Ovary (tissue), 7 donors: ENCODE measurements at regions not wholly inside any gene's neighbourhood (a gene's known extent, or its start where the extent isn't known, plus 50 kb on each side); places are given as distances from the start of the nearest gene placed in this dataset.

ENCODE experiments used
- DNase-seq, 5 donors: peaks; one replicate each; pipeline ENCODE4 v3.0.0-alpha.2; 2019 to 2020
- H3K27ac ChIP-seq, 2 donors: fragments of 200-600 bp; one replicate each; pipeline versions ENCODE4 v1.5.1 to v1.8.0; 2019 to 2022
- H3K27me3 ChIP-seq: fragments of 200-600 bp; one replicate; pipeline ENCODE4 v1.8.0; 2022
- H3K36me3 ChIP-seq: fragments of 200-600 bp; sonication (generic); one replicate; pipeline ENCODE4 v1.5.1; 2019
- H3K4me1 ChIP-seq: one replicate; pipeline ENCODE4 v1.8.1; 2013; ENCODE audit warnings: mild to moderate bottlenecking, moderate library complexity; ENCODE audit not compliant: insufficient read depth
- H3K4me3 ChIP-seq: fragments of 200-600 bp; sonication (generic); one replicate; pipeline ENCODE4 v1.5.1; 2017
- H3K9me3 ChIP-seq, 2 donors: fragments of 200-600 bp in 1 of 2; sonication (generic) in 1 of 2; one replicate each; pipeline versions ENCODE4 v1.5.1 to v1.8.1; 2013 to 2019; ENCODE audit warnings: mild to moderate bottlenecking in 1 of 2, moderate library complexity in 1 of 2
- CTCF ChIP-seq, 3 donors: fragments of 450-650 bp in 2 of 3; fragments of 200-600 bp in 1 of 3; IDR thresholded peaks; one replicate each; pipeline versions ENCODE4 v1.5.1 to v1.8.0; 2016 to 2022; ENCODE audit warnings: antibody characterized with exemption in 3 of 3, mild to moderate bottlenecking in 1 of 3
- EP300 ChIP-seq: sonication (generic); formaldehyde crosslinking; IDR thresholded peaks from one replicate; pipeline ENCODE4 v1.6.1; 2017; ENCODE audit warnings: antibody characterized with exemption
- POLR2A ChIP-seq: fragments of 450-650 bp; IDR thresholded peaks from one replicate; pipeline ENCODE4 v1.6.1; 2017; ENCODE audit warnings: antibody characterized with exemption, mild to moderate bottlenecking, moderate library complexity
- WGBS, 3 donors: extraction: QIAGEN DNeasy Blood & Tissue Kit in 1 of 3; methylation state at CpG; one replicate each; pipeline versions ENCODE4 v1.1.5 to v1.1.7; 2013 to 2017; 5-methylcytosine and 5-hydroxymethylcytosine counted together
- intact Hi-C, 4 donors: fragments of 100-400 bp; cut with DNase I; formaldehyde crosslinking; loops; one replicate each; pipeline versions ENCODE4 v1.11.0 to v1.15.1; 2022 to 2023
- donor health status: DM: no; HTN: no; CAD: no; lungs with moderate emphysema.
- donor health status: DM: no; HTN: no; CAD: no.
- donor health status: Bipolar disorder and iron deficiency.
- donor health status: DM: no; HTN: no; CAD: no.
- donor health status: DM: yes; HTN: yes; CAD: no.

DNA sequence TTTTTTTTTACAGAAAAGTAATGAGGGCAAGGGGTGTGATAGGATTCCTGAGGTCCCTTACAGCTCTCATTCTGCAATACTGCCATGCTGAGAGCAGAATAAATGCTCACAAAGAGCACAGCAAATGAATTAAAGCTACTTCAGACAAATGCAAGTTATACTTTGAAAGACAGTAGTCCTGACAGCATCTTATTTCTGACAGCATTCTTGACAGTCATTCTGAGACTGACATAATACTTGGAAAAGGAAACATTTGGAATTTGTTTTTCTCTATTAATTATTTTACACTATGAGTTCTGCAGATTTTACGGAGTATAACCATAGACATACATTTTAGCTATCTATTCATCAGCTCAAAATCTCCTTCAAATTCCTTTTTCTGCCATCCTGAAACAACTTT, 935.2 kb upstream of the FAM98A start:
- Histone ChIP-seq H3K27me3 (no peaks in the 10 kb centered on the region), H3K36me3 (no peaks in the 10 kb centered on the region), H3K4me1 (no peaks in the 10 kb centered on the region), H3K4me3 (no peak overlapping the region), H3K9me3 (no peaks in the 10 kb centered on the region), H3K27ac (no peak overlapping the region)
- intact Hi-C loops: loop anchor here in 1 of 4 donors (5.0 kb wide), 1 partner anchor 38 kb away; no protein-coding TSS in a partner anchor
- WGBS, 3 donors: 89 to 92% (median 91%) methylated on average over 1 of the region's 1 CpG
- TF ChIP-seq EP300 (no peak), CTCF (IDR thresholded peaks at IDR 0.05) (no peak), POLR2A (no peak)
- no peak for DNase-seq

GRCh38 chr2:34533585-34534183, 934.6 kb upstream of the FAM98A start:
- WGBS, 3 donors: 24 to 55% (median 44%) methylated on average over 3 of the region's 3 CpGs
- TF ChIP-seq EP300: no peak
- TF ChIP-seq CTCF (IDR thresholded peaks at IDR 0.05): no peak
- no peak for TF ChIP-seq POLR2A
- intact Hi-C loops: loop anchor here in 1 of 4 donors (5.0 kb wide), 1 partner anchor 39 kb away; no protein-coding TSS in a partner anchor
- H3K27me3 ChIP-seq: no peaks in the 10 kb centered on the region
- no peak overlapping the region for H3K4me3 ChIP-seq
- no peak overlapping the region for H3K27ac ChIP-seq
- no peaks in the 10 kb centered on the region for H3K4me1 ChIP-seq
- H3K36me3 ChIP-seq: no peaks in the 10 kb centered on the region
- H3K9me3 ChIP-seq: no peaks in the 10 kb centered on the region
- DNase-seq: no peak

DNA sequence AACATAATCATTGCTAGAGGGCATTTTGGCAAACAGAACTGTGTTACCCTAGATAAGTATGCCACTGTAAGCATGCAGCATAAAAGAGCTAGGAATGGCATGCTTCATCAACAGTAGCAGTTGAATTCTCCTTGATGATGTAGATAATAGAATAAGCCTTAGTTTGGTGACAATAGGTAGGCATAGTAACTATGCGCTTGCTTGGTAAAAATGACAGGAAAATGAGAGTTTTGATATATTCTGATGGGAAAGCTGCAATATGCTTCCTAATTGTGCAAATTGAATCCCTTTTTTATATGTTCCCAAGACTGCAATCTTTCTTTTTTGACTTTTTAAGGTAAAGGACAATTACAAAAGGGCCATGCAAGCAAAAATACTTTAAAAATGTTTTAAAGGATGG, 930.9 kb upstream of the FAM98A start:
- TF ChIP-seq EP300 (no peak), POLR2A (no peak), CTCF (IDR thresholded peaks at IDR 0.05) (no peak)
- DNase-seq: no peak
- 96 to 99% (median 97%) methylated on average over 1 of the region's 1 CpG for WGBS, 3 donors
- Histone ChIP-seq H3K27me3 (no peaks in the 10 kb centered on the region), H3K27ac (no peak overlapping the region), H3K36me3 (no peaks in the 10 kb centered on the region), H3K4me1 (no peaks in the 10 kb centered on the region), H3K9me3 (no peaks in the 10 kb centered on the region), H3K4me3 (no peak overlapping the region)
- intact Hi-C loops: loop anchor here in 1 of 4 donors (5.0 kb wide), 1 partner anchor 42 kb away; no protein-coding TSS in a partner anchor

- no peak for DNase-seq
- Histone ChIP-seq H3K27me3 (no peaks in the 10 kb centered on the region), H3K4me1 (no peaks in the 10 kb centered on the region), H3K4me3 (no peak overlapping the region), H3K9me3 (no peaks in the 10 kb centered on the region), H3K27ac (no peak overlapping the region), H3K36me3 (no peaks in the 10 kb centered on the region)
- WGBS, 3 donors: 67 to 74% (median 69%) methylated on average over 3 of the region's 3 CpGs
- no peak for TF ChIP-seq EP300
- TF ChIP-seq POLR2A: no peak
- no peak for TF ChIP-seq CTCF (IDR thresholded peaks at IDR 0.05)
- intact Hi-C loops: no loop called here
Observed at GRCh38 chr2:34523958-34524514, 924.9 kb upstream of the FAM98A start.
